ENCODE measurements at regions not wholly inside any gene's neighbourhood (a gene's known extent, or its start where the extent isn't known, plus 50 kb on each side); places are given as distances from the start of the nearest gene placed in this dataset.
"Not testable (repeated sequence)": the region's sequence is repeated elsewhere in the genome, so short reads cannot be mapped to it uniquely, and the experiment has no call there.

GRCh38 chr5:119694284-119694683 is 64.9 kb downstream of the FAM170A start:
- DNase-seq (ENCODE audit: low spot score) = no peak
- no peak for TF ChIP-seq CTCF (IDR thresholded peaks at IDR 0.05; ENCODE audit: borderline replicate concordance, control extremely low read depth, extremely low read depth, insufficient read depth, missing control alignments)
- in situ Hi-C loops (cut with MboI; ENCODE audit: low sequenced_read_pairs, unreplicated experiment) = no loop called here

GRCh38 chr5:119706049-119706448 is 76.7 kb downstream of the FAM170A start:
- TF ChIP-seq CTCF (IDR thresholded peaks at IDR 0.05; ENCODE audit: borderline replicate concordance, control extremely low read depth, extremely low read depth, insufficient read depth, missing control alignments) = no peak
- in situ Hi-C loops (cut with MboI; ENCODE audit: low sequenced_read_pairs, unreplicated experiment) = no loop called here
- no peak for DNase-seq (ENCODE audit: low spot score)

- in situ Hi-C loops (cut with MboI; ENCODE audit: low sequenced_read_pairs, unreplicated experiment) = no loop called here
- TF ChIP-seq CTCF (IDR thresholded peaks at IDR 0.05; ENCODE audit: borderline replicate concordance, control extremely low read depth, extremely low read depth, insufficient read depth, missing control alignments) = no peak
- no peak for DNase-seq (ENCODE audit: low spot score)
Observed at GRCh38 chr5:119708076-119708790, 78.9 kb downstream of the FAM170A start.

GRCh38 chr5:119721775-119722174 is 92.4 kb downstream of the FAM170A start:
- in situ Hi-C loops (cut with MboI; ENCODE audit: low sequenced_read_pairs, unreplicated experiment) = no loop called here

GRCh38 chr5:119725291-119725690 is 95.9 kb downstream of the FAM170A start:
- DNase-seq (ENCODE audit: low spot score) = not testable (repeated sequence)
- in situ Hi-C loops (cut with MboI; ENCODE audit: low sequenced_read_pairs, unreplicated experiment) = loop anchor here (25.0 kb wide), 2 partner anchors 238 to 738 kb away; partner anchors contain the start of gene DTWD2

More at GRCh38 chr5:119721775-119722174, 92.4 kb downstream of the FAM170A start:
- no peak for DNase-seq (ENCODE audit: low spot score)
- TF ChIP-seq CTCF (IDR thresholded peaks at IDR 0.05; ENCODE audit: borderline replicate concordance, control extremely low read depth, extremely low read depth, insufficient read depth, missing control alignments) = no peak

GRCh38 chr5:119726544-119726943 is 97.2 kb downstream of the FAM170A start:
- DNase-seq (ENCODE audit: low spot score) = no peak
- in situ Hi-C loops (cut with MboI; ENCODE audit: low sequenced_read_pairs, unreplicated experiment) = loop anchor here (25.0 kb wide), 2 partner anchors 239 to 739 kb away; partner anchors contain the start of gene DTWD2
- TF ChIP-seq CTCF (IDR thresholded peaks at IDR 0.05; ENCODE audit: borderline replicate concordance, control extremely low read depth, extremely low read depth, insufficient read depth, missing control alignments) = no peak

- TF ChIP-seq CTCF (IDR thresholded peaks at IDR 0.05; ENCODE audit: borderline replicate concordance, control extremely low read depth, extremely low read depth, insufficient read depth, missing control alignments) = no peak
- in situ Hi-C loops (cut with MboI; ENCODE audit: low sequenced_read_pairs, unreplicated experiment) = loop anchor here (25.0 kb wide), 2 partner anchors 253 to 753 kb away; partner anchors contain the start of gene DTWD2
- no peak for DNase-seq (ENCODE audit: low spot score)
Observed at GRCh38 chr5:119740225-119740624, 110.9 kb downstream of the FAM170A start.

Data from GM13976 (cell line).